Kidney epithelial cell (primary cell): ENCODE measurements at regions not wholly inside any gene's neighbourhood (a gene's known extent, or its start where the extent isn't known, plus 50 kb on each side); places are given as distances from the start of the nearest gene placed in this dataset.

ENCODE experiments used
- DNase-seq: peaks from one replicate; pipeline ENCODE4 v3.0.0-alpha.2; 2010; ENCODE audit warnings: low read depth
- H3K27me3 ChIP-seq: 2 replicates; pipeline ENCODE4 v1.6.0; 2011; ENCODE audit warnings: low read length; ENCODE audit not compliant: control insufficient read depth, insufficient read depth
- H3K36me3 ChIP-seq: 2 replicates; pipeline ENCODE4 v1.5.1; 2011; ENCODE audit warnings: low read length; ENCODE audit not compliant: control insufficient read depth, insufficient read depth
- H3K4me3 ChIP-seq: 2 replicates; pipeline ENCODE4 v1.5.1; 2011; ENCODE audit warnings: low read depth, mild to moderate bottlenecking, control low read depth, low read length
- TF ChIP-seq, protein P1 (sequence below): IDR thresholded peaks from 2 replicates; pipeline ENCODE4 v1.5.1; 2011; ENCODE audit warnings: mild to moderate bottlenecking, moderate library complexity, low read length, control low read depth, inconsistent platforms; ENCODE audit not compliant: insufficient read depth, poor library complexity, severe bottlenecking

DNA sequence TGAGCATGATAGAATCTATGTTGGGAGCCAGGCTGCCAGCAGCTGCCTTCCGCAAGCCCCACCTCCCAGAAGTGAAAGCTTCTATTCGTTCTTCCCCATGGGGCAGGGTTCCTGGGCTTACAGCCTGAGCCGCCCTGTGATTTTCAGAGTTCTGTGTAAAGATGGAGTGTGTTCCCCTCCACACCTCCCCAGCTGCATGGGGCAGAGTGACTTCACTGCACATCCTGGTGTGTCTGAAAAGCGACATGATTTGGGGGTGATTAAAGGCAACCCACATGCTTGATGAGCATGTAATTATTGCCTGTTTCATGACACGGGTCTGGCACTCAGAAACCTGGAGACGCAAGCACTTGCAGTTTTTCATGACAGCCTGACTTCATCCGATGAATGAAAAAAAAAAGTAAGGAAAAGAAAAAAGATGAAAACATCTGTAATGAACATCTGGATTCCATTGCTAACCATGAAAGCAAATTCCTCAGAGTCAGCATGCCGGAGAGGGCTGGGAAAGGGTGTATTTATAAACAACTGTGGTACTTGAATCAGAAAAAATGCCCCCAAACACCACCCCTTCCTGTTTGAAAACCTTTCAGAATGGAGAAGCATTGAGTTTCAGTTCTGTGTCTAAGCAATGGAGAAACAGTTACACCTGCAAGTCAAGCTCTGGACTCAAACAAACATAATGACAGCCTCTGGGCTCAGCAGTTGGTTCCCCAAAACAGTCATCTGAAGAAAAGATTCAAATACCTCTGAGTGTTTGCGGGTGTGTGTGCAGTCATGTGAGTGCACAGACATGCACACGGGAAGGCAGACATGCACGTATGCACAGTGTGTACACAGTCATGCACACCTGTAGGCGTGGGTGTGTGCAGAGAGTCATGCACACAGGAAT is 266.0 kb downstream of the ENGASE start:
- peaks cover 5% of the 10 kb centered on the region for H3K27me3 ChIP-seq
- H3K4me3 ChIP-seq: no peak overlapping the region

DNA sequence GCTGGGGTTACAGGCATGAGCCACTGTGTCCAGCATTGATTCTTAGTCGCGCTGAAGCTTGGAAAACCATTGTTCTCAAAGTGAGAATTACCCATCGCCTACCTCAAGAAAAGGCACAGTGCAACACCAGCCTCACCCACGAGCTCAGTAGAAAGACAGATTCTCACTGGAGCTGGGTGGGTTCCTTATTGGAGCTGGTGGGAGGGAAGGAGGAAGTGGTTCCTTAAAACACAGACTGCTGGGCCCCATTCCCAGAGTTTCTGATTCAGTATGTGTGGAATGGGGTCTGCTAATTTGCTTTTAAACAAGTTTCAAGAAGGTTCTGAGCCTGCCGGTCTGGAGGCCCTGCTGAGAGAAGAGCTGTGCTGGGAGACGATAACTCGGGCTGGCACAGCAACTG is 264.7 kb downstream of the ENGASE start:
- no peaks in the 10 kb centered on the region for H3K36me3 ChIP-seq
- no peak overlapping the region for H3K4me3 ChIP-seq
- no peak for DNase-seq
- H3K27me3 ChIP-seq: peaks cover 5% of the 10 kb centered on the region
- TF ChIP-seq, protein P1, sequence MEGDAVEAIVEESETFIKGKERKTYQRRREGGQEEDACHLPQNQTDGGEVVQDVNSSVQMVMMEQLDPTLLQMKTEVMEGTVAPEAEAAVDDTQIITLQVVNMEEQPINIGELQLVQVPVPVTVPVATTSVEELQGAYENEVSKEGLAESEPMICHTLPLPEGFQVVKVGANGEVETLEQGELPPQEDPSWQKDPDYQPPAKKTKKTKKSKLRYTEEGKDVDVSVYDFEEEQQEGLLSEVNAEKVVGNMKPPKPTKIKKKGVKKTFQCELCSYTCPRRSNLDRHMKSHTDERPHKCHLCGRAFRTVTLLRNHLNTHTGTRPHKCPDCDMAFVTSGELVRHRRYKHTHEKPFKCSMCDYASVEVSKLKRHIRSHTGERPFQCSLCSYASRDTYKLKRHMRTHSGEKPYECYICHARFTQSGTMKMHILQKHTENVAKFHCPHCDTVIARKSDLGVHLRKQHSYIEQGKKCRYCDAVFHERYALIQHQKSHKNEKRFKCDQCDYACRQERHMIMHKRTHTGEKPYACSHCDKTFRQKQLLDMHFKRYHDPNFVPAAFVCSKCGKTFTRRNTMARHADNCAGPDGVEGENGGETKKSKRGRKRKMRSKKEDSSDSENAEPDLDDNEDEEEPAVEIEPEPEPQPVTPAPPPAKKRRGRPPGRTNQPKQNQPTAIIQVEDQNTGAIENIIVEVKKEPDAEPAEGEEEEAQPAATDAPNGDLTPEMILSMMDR: no peak

More for the DNA sequence above, 266.0 kb downstream of the ENGASE start:
- no peak for DNase-seq
- H3K36me3 ChIP-seq: no peaks in the 10 kb centered on the region
- TF ChIP-seq, protein P1: no peak

DNA sequence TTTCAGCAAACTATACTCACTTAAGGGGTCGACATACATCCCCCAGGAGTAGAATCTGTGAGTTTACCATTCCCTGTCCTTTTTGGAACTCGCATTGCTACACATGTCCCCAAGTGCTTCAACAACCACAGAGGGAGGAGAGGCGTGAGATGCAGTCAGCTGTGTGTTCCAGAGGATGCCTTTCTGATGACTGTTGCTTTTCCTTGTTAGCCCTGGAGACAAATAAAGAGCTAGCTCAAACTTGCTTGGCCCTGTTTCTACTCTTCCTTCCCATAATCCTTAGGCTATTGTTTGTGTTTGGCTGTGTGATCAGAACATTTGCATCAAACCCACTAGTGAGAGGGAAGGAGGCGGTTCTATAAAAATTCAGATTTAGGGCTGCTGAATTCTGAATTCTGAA is 264.0 kb downstream of the ENGASE start:
- Histone ChIP-seq H3K36me3 (no peaks in the 10 kb centered on the region), H3K27me3 (peaks cover 4% of the 10 kb centered on the region), H3K4me3 (no peak overlapping the region)
- no peak for DNase-seq
- TF ChIP-seq, protein P1: no peak

DNA sequence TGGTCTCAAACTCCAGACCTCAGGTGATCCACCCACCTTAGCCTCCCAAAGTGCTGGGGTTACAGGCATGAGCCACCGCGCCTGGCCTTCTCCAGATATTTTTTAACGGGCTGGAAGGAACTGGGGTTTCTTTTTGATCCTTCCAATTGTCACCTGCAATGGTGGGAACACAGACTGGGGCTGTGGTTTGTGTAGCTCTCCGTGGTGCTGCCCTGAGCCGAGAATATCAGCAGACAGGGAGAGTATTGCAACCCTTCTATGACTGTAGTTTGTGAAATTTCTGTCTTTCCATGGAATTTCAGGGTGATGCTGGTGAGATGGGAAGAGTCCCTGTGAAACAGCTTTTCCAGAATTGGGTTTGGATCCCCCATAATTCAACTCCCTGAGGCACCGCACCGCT is 263.5 kb downstream of the ENGASE start:
- Histone ChIP-seq H3K27me3 (peaks cover 3% of the 10 kb centered on the region), H3K36me3 (no peaks in the 10 kb centered on the region), H3K4me3 (no peak overlapping the region)
- TF ChIP-seq, protein P1: no peak
- no peak for DNase-seq

DNA sequence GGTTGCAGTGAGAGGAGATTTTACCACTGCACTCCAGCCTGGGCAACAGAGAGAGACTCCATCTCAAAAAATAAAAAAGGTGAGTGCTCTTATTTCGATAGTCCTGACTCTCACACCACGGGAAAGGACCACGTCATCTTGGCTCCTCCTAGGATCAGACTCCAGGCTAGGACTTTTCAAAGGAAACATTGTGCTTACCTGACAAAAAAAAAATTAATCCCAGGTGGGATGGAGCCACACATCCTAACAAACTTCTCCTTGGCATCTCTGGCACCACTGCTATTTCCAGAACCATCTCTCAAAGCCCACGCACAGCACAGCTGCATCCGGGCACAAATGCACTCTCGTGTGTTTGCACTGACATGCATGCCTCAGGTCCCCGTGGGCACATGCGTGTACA is 262.4 kb downstream of the ENGASE start:
- Histone ChIP-seq H3K27me3 (no peaks in the 10 kb centered on the region), H3K36me3 (no peaks in the 10 kb centered on the region), H3K4me3 (no peak overlapping the region)
- no peak for DNase-seq
- TF ChIP-seq, protein P1: no peak

DNA sequence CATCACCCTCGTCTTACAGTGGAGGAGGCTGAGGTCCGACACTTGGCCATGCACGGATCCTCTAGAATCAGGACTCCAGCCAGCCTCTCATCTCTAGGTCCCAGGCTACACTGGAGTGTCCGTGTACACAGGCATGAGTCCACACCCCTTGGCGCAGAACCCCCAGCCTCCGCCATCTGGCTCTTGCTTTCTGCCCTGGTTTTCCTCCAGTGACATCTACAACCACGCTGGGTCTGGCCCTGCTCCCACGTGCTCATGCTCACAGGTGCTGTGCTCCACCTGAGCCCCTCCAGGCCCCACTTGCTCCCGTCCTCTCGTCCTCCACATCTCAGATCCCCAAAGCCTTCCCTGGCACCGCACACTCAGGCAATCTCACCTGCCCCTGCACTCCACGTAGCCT is 260.8 kb downstream of the ENGASE start:
- DNase-seq: no peak
- no peak overlapping the region for H3K4me3 ChIP-seq
- no peaks in the 10 kb centered on the region for H3K27me3 ChIP-seq
- TF ChIP-seq, protein P1: no peak
- H3K36me3 ChIP-seq: no peaks in the 10 kb centered on the region
